ENCODE measurements at regions not wholly inside any gene's neighbourhood (a gene's known extent, or its start where the extent isn't known, plus 50 kb on each side); places are given as distances from the start of the nearest gene placed in this dataset.

GRCh38 chr6:81813305-81813704, 60.8 kb upstream of the TENT5A start:
- no peak for TF ChIP-seq EP300 (IDR thresholded peaks at IDR 0.05)
- no peak for TF ChIP-seq CTCF (IDR thresholded peaks at IDR 0.05)

Measured in gastroesophageal sphincter (tissue), 3 donors.